SK-N-SH (cell line): ENCODE measurements at regions not wholly inside any gene's neighbourhood (a gene's known extent, or its start where the extent isn't known, plus 50 kb on each side); places are given as distances from the start of the nearest gene placed in this dataset.

Source experiments
- CTCF ChIA-PET: fragments of 300-600, 350-600 bp; formaldehyde crosslinking; extraction: SDS; loops from one replicate; lab custom pipeline; 2021; lab: Yijun Ruan, JAX
- POLR2A ChIA-PET: fragments of 350-600 bp; sonication (Branson Sonifier 250); formaldehyde crosslinking; extraction: SDS; loops from one replicate; lab custom pipeline; 2020; ENCODE audit warnings: antibody characterized with exemption, inconsistent platforms; lab: Yijun Ruan, JAX
- DNase-seq: peaks from one replicate; pipeline ENCODE4 v3.0.0; 2012
- H2AFZ ChIP-seq: fragments of 200-600 bp; sonication (generic); 2 replicates; pipeline ENCODE4 v1.8.1; 2016; ENCODE audit warnings: antibody characterized with exemption, mild to moderate bottlenecking, low read depth
- H3F3A ChIP-seq: fragments of 200-600 bp; sonication (generic); replicated peaks from 2 replicates; pipeline ENCODE3; 2016; ENCODE audit warnings: antibody characterized with exemption, mild to moderate bottlenecking; ENCODE audit not compliant: insufficient read depth
- H3K27ac ChIP-seq, 2 experiments: fragments of 200-500 bp in 1 of 2; fragments of 200-600 bp in 1 of 2; sonication (Bioruptor generic) in 1 of 2; sonication (generic), shearing (Covaris generic) in 1 of 2; 2 replicates each; pipeline versions ENCODE4 v1.5.1 to v1.6.1; 2014 to 2016; ENCODE audit warnings: low read depth in 2 of 2, inconsistent platforms in 1 of 2, low read length in 1 of 2, mild to moderate bottlenecking in 1 of 2, mixed read lengths in 1 of 2
- H3K27me3 ChIP-seq: fragments of 200-600 bp; sonication (generic), shearing (Covaris generic); 2 replicates; pipeline ENCODE4 v1.6.1; 2016; ENCODE audit warnings: mixed run types; ENCODE audit not compliant: insufficient read depth
- H3K36me3 ChIP-seq, 2 experiments: fragments of 200-500 bp in 1 of 2; fragments of 200-600 bp in 1 of 2; sonication (Bioruptor generic) in 1 of 2; sonication (generic) in 1 of 2; replicated peaks in 1 of 2; 2 replicates each; pipeline versions ENCODE3 to v1.5.1; 2014 to 2016; ENCODE audit warnings: low read length in 1 of 2, mild to moderate bottlenecking in 1 of 2; ENCODE audit not compliant: insufficient read depth in 2 of 2, control insufficient read depth in 1 of 2
- H3K4me1 ChIP-seq, 2 experiments: fragments of 200-500 bp in 1 of 2; fragments of 200-600 bp in 1 of 2; sonication (Bioruptor generic) in 1 of 2; sonication (generic), shearing (Covaris generic) in 1 of 2; 2 replicates each; pipeline versions ENCODE4 v1.5.1 to v1.6.1; 2014 to 2016; ENCODE audit warnings: low read depth in 1 of 2, low read length in 1 of 2, mixed run types in 1 of 2; ENCODE audit not compliant: insufficient read depth in 2 of 2, control insufficient read depth in 1 of 2
- H3K4me2 ChIP-seq: fragments of 200-600 bp; sonication (generic), shearing (Covaris generic); 2 replicates; pipeline ENCODE4 v1.6.1; 2017; ENCODE audit warnings: mixed run types
- H3K4me3 ChIP-seq, 2 experiments: fragments of 200-500 bp in 1 of 2; fragments of 200-600 bp in 1 of 2; sonication (Bioruptor generic) in 1 of 2; sonication (generic), shearing (Covaris generic) in 1 of 2; 2 replicates each; pipeline versions ENCODE4 v1.5.1 to v1.8.1; 2014 to 2016; ENCODE audit warnings: low read depth in 2 of 2, inconsistent platforms in 1 of 2, low read length in 1 of 2, mild to moderate bottlenecking in 1 of 2, mixed read lengths in 1 of 2, moderate library complexity in 1 of 2
- H3K79me2 ChIP-seq: fragments of 200-600 bp; sonication (generic); 2 replicates; pipeline ENCODE4 v1.8.1; 2017; ENCODE audit warnings: mild to moderate bottlenecking; ENCODE audit not compliant: insufficient read depth
- H3K9ac ChIP-seq: fragments of 200-600 bp; sonication (generic); 2 replicates; pipeline ENCODE4 v1.6.1; 2017; ENCODE audit warnings: mixed run types
- H3K9me2 ChIP-seq: fragments of 200-600 bp; sonication (generic); 2 replicates; pipeline ENCODE4 v1.6.1; 2017; ENCODE audit warnings: mixed run types
- H3K9me3 ChIP-seq: fragments of 200-600 bp; sonication (generic); 2 replicates; pipeline ENCODE4 v1.6.1; 2017; ENCODE audit warnings: mixed run types, mild to moderate bottlenecking, moderate library complexity
- H4K20me1 ChIP-seq: fragments of 200-600 bp; sonication (generic); 2 replicates; pipeline ENCODE4 v1.6.1; 2017; ENCODE audit warnings: mild to moderate bottlenecking, mixed run types; ENCODE audit not compliant: insufficient read depth
- CHD2 ChIP-seq: fragments of 150-350 bp; IDR thresholded peaks from 2 replicates; pipeline ENCODE4 v1.6.1; 2018; ENCODE audit warnings: low read length; ENCODE audit not compliant: partially characterized antibody
- ELF1 ChIP-seq: IDR thresholded peaks from 2 replicates; pipeline ENCODE4 v1.4.0; 2012
- EZH2phosphoT487 ChIP-seq: fragments of 200-600 bp; sonication (generic); IDR thresholded peaks from 2 replicates; pipeline ENCODE4 v1.6.1; 2017; ENCODE audit warnings: low read depth, mixed run types, mild to moderate bottlenecking, antibody characterized with exemption, moderate library complexity, borderline replicate concordance
- FOXJ3 ChIP-seq: sonication (generic); formaldehyde crosslinking; IDR thresholded peaks from 2 replicates; pipeline ENCODE4 v1.5.1; 2020; ENCODE audit warnings: mild to moderate bottlenecking, missing genetic modification reagents
- GABPA ChIP-seq: IDR thresholded peaks from 2 replicates; pipeline ENCODE4 v1.4.0; 2012; ENCODE audit warnings: low read depth, mild to moderate bottlenecking
- JUND ChIP-seq: IDR thresholded peaks from 2 replicates; pipeline ENCODE4 v1.4.0; 2012
- MXI1 ChIP-seq: IDR thresholded peaks from 2 replicates; pipeline ENCODE4 v1.6.1; 2012; ENCODE audit warnings: mild to moderate bottlenecking, low read depth, low read length, improper control_type of control experiment
- NRF1 ChIP-seq: IDR thresholded peaks from 2 replicates; pipeline ENCODE4 v1.6.1; 2012; ENCODE audit warnings: low read depth, mild to moderate bottlenecking, low read length
- RAD21 ChIP-seq: IDR thresholded peaks from 2 replicates; pipeline ENCODE4 v1.6.1; 2012; ENCODE audit warnings: mild to moderate bottlenecking, low read length
- RCOR1 ChIP-seq: fragments of 150-350 bp; IDR thresholded peaks from 2 replicates; pipeline ENCODE4 v1.6.1; 2017; ENCODE audit warnings: antibody characterized with exemption, low read length
- RFX5 ChIP-seq: IDR thresholded peaks from 2 replicates; pipeline ENCODE4 v1.6.1; 2012; ENCODE audit warnings: mild to moderate bottlenecking, improper control_type of control experiment, low read length
- RXRA ChIP-seq: IDR thresholded peaks from 2 replicates; pipeline ENCODE4 v1.4.0; 2012; ENCODE audit warnings: low read depth, mild to moderate bottlenecking, borderline replicate concordance
- SMC3 ChIP-seq: IDR thresholded peaks from 2 replicates; pipeline ENCODE4 v1.6.1; 2012; ENCODE audit warnings: low read depth, low read length, improper control_type of control experiment
- TAF1 ChIP-seq: IDR thresholded peaks from 2 replicates; pipeline ENCODE4 v1.6.1; 2012; ENCODE audit warnings: low read depth, mild to moderate bottlenecking, low read length, moderate library complexity, borderline replicate concordance
- TEAD4 ChIP-seq: IDR thresholded peaks from 2 replicates; pipeline ENCODE4 v1.4.0; 2012; ENCODE audit warnings: mild to moderate bottlenecking, borderline replicate concordance; ENCODE audit not compliant: insufficient read depth
- YY1 ChIP-seq: IDR thresholded peaks from 2 replicates; pipeline ENCODE4 v1.4.0; 2012; ENCODE audit warnings: low read depth, mild to moderate bottlenecking
- WGBS: methylation state at CpG from one replicate; pipeline ENCODE4 v1.1.6; 2017; ENCODE audit warnings: low lambda C conversion rate; 5-methylcytosine and 5-hydroxymethylcytosine counted together
- TF ChIP-seq, protein P1 (sequence below): IDR thresholded peaks from 2 replicates; pipeline ENCODE4 v1.4.0; 2012; ENCODE audit warnings: low read depth, borderline replicate concordance
- TF ChIP-seq, protein P2 (sequence below): IDR thresholded peaks from 2 replicates; pipeline ENCODE4 v1.6.1; 2012; ENCODE audit warnings: mild to moderate bottlenecking, low read depth, low read length, moderate library complexity
- TF ChIP-seq, protein P3 (sequence below): IDR thresholded peaks from 2 replicates; pipeline ENCODE4 v1.4.0; 2012; ENCODE audit warnings: low read depth, borderline replicate concordance
- TF ChIP-seq, protein P4 (sequence below): fragments of 200-600 bp; sonication (generic); IDR thresholded peaks from 2 replicates; pipeline ENCODE4 v1.6.1; 2017; ENCODE audit warnings: antibody characterized with exemption, mild to moderate bottlenecking, moderate library complexity

DNA sequence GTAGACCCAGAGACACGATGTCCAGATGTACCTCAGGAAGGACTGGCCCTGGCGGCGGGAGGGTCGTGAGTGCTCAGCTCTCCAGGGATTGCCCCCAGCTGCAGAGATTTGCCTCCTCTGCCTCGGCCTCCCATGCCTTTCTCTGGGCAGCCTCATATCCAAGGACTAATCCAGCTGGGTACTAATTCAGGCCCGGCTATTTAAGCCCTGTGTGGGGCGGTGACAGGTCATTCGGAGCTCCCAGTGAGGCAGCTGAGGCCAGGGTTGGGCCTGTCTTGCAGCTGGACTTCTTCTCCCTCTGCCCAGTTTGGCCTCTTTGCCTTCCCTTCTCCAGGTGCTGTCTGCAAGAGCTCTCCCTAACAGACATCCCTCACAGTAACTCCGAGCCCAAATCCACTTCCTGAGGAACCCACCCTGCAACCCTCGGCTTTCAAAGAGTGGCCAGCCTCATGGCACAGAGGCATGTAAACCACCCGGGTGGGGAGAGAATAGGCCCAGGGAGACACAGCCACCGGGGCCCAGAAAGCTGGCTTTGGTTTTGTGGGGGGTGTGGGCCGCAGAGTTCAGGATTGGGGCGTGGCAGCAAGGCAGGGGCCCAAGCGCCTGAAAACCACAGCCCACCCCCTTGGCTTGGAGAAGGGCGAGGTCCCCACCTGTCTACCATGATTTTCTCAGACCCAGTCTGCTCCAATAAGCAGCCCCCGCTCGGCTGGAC is 85.8 kb downstream of the PPCDC start:
- no peaks in the 10 kb centered on the region; the same call in 1 of the 2 replicates for H3K9me3 ChIP-seq
- WGBS = 96% methylated on average over 13 of the region's 18 CpGs
- no peak overlapping the region for H3K9ac ChIP-seq
- CTCF ChIA-PET = interaction anchor here (1.5 to 2.1 kb wide), 2 partner anchors 9 to 11 kb away, joined by 4 to 5 read pairs; no protein-coding TSS in a partner anchor
- H3K36me3 ChIP-seq = no peaks in the 10 kb centered on the region
- H3K27ac ChIP-seq = peak overlapping the region in 1 of 2 experiments; percentile 79; a peak in 1 of 4 replicates
- TF ChIP-seq RAD21 = no peak
- no peak for TF ChIP-seq RXRA
- TF ChIP-seq TEAD4 = no peak
- TF ChIP-seq EZH2phosphoT487 = no peak
- TF ChIP-seq CHD2 = no peak
- no peak for TF ChIP-seq ELF1
- H3K9me2 ChIP-seq = no peaks in the 10 kb centered on the region
- H4K20me1 ChIP-seq = no peaks in the 10 kb centered on the region
- no peaks in the 10 kb centered on the region for H3K27me3 ChIP-seq
- POLR2A ChIA-PET = no interaction called here
- H3K4me1 ChIP-seq = peaks cover 0 to 13% of the 10 kb centered on the region in 2 experiments; a peak in 2 of 4 replicates
- no peak for DNase-seq
- H3F3A ChIP-seq = peaks cover 22% of the 10 kb centered on the region
- H2AFZ ChIP-seq = no peak overlapping the region
- no peaks in the 10 kb centered on the region for H3K79me2 ChIP-seq
- H3K4me2 ChIP-seq = peak overlapping the region; percentile 68
- no peak overlapping the region for H3K4me3 ChIP-seq

DNA sequence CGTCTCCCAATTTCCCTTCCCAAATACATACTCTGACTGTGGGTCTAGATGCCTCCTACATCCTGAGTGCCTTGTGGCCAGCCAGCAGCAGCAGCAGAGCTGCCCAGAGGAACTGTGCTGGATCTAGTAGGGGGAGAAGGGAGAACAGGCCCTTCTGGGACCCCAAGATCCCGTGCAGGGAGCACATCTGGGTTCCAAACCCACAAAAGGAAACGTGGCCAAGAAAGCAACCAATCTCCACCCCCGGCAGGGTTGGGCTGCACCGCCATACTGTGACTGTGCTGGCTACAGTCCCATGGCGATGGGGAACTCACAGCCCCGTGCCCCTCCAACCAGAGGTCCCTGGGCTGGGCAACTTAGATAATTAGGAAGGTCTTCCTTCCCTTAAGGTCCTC is 86.3 kb downstream of the PPCDC start:
- Histone ChIP-seq H3K9ac (no peak overlapping the region), H3K9me2 (no peaks in the 10 kb centered on the region), H3K27ac (no peak overlapping the region), H4K20me1 (no peaks in the 10 kb centered on the region), H3K79me2 (no peaks in the 10 kb centered on the region), H2AFZ (no peak overlapping the region), H3F3A (peaks cover 22% of the 10 kb centered on the region), H3K4me3 (no peak overlapping the region), H3K4me1 (peaks cover 0 to 13% of the 10 kb centered on the region in 2 experiments; a peak in 2 of 4 replicates), H3K4me2 (no peak overlapping the region), H3K36me3 (no peaks in the 10 kb centered on the region), H3K27me3 (no peaks in the 10 kb centered on the region), H3K9me3 (no peaks in the 10 kb centered on the region; the same call in 1 of the 2 replicates)
- no peak for DNase-seq
- WGBS = 91% methylated on average over 4 of the region's 7 CpGs
- CTCF ChIA-PET = interaction anchor here (1.2 to 2.1 kb wide), 3 partner anchors 9 to 92 kb away, joined by 3 to 5 read pairs (median 4); partner anchors contain the start of gene C15orf39
- POLR2A ChIA-PET = no interaction called here
- TF ChIP-seq YY1 (no peak), GABPA (no peak), RCOR1 (no peak), ELF1 (no peak), JUND (no peak), MXI1 (no peak), SMC3 (no peak), FOXJ3 (CRISPR knock-in tag) (no peak), TEAD4 (no peak), NRF1 (no peak), TAF1 (no peak), RFX5 (no peak)
- TF ChIP-seq, protein P1, sequence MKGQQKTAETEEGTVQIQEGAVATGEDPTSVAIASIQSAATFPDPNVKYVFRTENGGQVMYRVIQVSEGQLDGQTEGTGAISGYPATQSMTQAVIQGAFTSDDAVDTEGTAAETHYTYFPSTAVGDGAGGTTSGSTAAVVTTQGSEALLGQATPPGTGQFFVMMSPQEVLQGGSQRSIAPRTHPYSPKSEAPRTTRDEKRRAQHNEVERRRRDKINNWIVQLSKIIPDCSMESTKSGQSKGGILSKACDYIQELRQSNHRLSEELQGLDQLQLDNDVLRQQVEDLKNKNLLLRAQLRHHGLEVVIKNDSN = no peak
- TF ChIP-seq, protein P2, sequence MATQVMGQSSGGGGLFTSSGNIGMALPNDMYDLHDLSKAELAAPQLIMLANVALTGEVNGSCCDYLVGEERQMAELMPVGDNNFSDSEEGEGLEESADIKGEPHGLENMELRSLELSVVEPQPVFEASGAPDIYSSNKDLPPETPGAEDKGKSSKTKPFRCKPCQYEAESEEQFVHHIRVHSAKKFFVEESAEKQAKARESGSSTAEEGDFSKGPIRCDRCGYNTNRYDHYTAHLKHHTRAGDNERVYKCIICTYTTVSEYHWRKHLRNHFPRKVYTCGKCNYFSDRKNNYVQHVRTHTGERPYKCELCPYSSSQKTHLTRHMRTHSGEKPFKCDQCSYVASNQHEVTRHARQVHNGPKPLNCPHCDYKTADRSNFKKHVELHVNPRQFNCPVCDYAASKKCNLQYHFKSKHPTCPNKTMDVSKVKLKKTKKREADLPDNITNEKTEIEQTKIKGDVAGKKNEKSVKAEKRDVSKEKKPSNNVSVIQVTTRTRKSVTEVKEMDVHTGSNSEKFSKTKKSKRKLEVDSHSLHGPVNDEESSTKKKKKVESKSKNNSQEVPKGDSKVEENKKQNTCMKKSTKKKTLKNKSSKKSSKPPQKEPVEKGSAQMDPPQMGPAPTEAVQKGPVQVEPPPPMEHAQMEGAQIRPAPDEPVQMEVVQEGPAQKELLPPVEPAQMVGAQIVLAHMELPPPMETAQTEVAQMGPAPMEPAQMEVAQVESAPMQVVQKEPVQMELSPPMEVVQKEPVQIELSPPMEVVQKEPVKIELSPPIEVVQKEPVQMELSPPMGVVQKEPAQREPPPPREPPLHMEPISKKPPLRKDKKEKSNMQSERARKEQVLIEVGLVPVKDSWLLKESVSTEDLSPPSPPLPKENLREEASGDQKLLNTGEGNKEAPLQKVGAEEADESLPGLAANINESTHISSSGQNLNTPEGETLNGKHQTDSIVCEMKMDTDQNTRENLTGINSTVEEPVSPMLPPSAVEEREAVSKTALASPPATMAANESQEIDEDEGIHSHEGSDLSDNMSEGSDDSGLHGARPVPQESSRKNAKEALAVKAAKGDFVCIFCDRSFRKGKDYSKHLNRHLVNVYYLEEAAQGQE = no peak
- TF ChIP-seq, protein P3, sequence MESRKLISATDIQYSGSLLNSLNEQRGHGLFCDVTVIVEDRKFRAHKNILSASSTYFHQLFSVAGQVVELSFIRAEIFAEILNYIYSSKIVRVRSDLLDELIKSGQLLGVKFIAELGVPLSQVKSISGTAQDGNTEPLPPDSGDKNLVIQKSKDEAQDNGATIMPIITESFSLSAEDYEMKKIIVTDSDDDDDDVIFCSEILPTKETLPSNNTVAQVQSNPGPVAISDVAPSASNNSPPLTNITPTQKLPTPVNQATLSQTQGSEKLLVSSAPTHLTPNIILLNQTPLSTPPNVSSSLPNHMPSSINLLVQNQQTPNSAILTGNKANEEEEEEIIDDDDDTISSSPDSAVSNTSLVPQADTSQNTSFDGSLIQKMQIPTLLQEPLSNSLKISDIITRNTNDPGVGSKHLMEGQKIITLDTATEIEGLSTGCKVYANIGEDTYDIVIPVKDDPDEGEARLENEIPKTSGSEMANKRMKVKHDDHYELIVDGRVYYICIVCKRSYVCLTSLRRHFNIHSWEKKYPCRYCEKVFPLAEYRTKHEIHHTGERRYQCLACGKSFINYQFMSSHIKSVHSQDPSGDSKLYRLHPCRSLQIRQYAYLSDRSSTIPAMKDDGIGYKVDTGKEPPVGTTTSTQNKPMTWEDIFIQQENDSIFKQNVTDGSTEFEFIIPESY = no peak
- TF ChIP-seq, protein P4, sequence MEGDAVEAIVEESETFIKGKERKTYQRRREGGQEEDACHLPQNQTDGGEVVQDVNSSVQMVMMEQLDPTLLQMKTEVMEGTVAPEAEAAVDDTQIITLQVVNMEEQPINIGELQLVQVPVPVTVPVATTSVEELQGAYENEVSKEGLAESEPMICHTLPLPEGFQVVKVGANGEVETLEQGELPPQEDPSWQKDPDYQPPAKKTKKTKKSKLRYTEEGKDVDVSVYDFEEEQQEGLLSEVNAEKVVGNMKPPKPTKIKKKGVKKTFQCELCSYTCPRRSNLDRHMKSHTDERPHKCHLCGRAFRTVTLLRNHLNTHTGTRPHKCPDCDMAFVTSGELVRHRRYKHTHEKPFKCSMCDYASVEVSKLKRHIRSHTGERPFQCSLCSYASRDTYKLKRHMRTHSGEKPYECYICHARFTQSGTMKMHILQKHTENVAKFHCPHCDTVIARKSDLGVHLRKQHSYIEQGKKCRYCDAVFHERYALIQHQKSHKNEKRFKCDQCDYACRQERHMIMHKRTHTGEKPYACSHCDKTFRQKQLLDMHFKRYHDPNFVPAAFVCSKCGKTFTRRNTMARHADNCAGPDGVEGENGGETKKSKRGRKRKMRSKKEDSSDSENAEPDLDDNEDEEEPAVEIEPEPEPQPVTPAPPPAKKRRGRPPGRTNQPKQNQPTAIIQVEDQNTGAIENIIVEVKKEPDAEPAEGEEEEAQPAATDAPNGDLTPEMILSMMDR = no peak
